ENCODE measurements at regions not wholly inside any gene's neighbourhood (a gene's known extent, or its start where the extent isn't known, plus 50 kb on each side); places are given as distances from the start of the nearest gene placed in this dataset.

GRCh38 chr10:107623292-107623691, 458.8 kb upstream of the SORCS1 start:
- Histone ChIP-seq H2AFZ (ENCODE audit: low read length) (no peak overlapping the region), H3K79me1 (ENCODE audit: insufficient read depth, low read depth, low read length, poor library complexity, severe bottlenecking) (no peaks in the 10 kb centered on the region), H3K56ac (ENCODE audit: insufficient read length, low read depth, low read length) (no peak overlapping the region), H3T11ph (ENCODE audit: low read length) (no peak overlapping the region), H2BK5ac (ENCODE audit: insufficient read length, low read length) (no peak overlapping the region), H3K9me3 (ENCODE audit: control insufficient read depth, low read depth, low read length) (no peaks in the 10 kb centered on the region), H4K91ac (ENCODE audit: insufficient read length, low read depth, low read length) (no peak overlapping the region), H2BK12ac (ENCODE audit: insufficient read length, low read depth, low read length) (no peak overlapping the region), H3K79me2 (ENCODE audit: insufficient read depth, low read length) (no peaks in the 10 kb centered on the region), H3K4me1 (ENCODE audit: insufficient read depth, low read length) (no peaks in the 10 kb centered on the region), H3K27me3 (ENCODE audit: insufficient read depth, low read length) (no peaks in the 10 kb centered on the region), H2AK5ac (ENCODE audit: insufficient read length, low read length) (no peak overlapping the region), H3K4ac (ENCODE audit: low read depth, low read length) (no peak overlapping the region), H3K18ac (ENCODE audit: insufficient read length, low read depth, low read length) (no peak overlapping the region), H3K23ac (ENCODE audit: insufficient read length, low read depth, low read length) (no peak overlapping the region), H3K14ac (ENCODE audit: insufficient read depth, low read length) (no peak overlapping the region), H2BK120ac (ENCODE audit: low read depth, low read length, poor library complexity, severe bottlenecking) (no peak overlapping the region), H3K4me2 (ENCODE audit: insufficient read depth, insufficient read length, low read length) (no peak overlapping the region), H4K20me1 (ENCODE audit: control insufficient read depth, insufficient read depth, insufficient read length) (no peaks in the 10 kb centered on the region), H2BK15ac (ENCODE audit: low read depth, low read length) (no peak overlapping the region), H2BK20ac (ENCODE audit: low read depth, low read length, poor library complexity, severe bottlenecking) (no peak overlapping the region), H3K27ac (ENCODE audit: insufficient read length, low read depth, low read length) (no peak overlapping the region), H3K23me2 (ENCODE audit: insufficient read length, low read depth, low read length, poor library complexity, severe bottlenecking) (no peaks in the 10 kb centered on the region), H4K5ac (ENCODE audit: insufficient read length, low read depth, low read length) (no peak overlapping the region), H4K8ac (replicated peaks; ENCODE audit: insufficient read length, low read depth, low read length) (no peak overlapping the region), H3K9ac (ENCODE audit: extremely low read depth, insufficient read length, low read length) (no peak overlapping the region)
- Mint-ChIP-seq H3K4me1 (peaks cover 5 to 11% of the 10 kb centered on the region in 2 experiments), H3K27me3 (ENCODE audit: low read depth) (no peaks in the 10 kb centered on the region), H3K4me3 (no peak overlapping the region), H3K27ac (no peak overlapping the region), H3K36me3 (ENCODE audit: insufficient read depth in 1 of 3, low read depth in 3 of 3) (no peaks in the 10 kb centered on the region), H3K9me3 (no peaks in the 10 kb centered on the region)
- DNase-seq: no peak
- WGBS (ENCODE audit: extremely low coverage, insufficient read length, low lambda C conversion rate): no CpG with 5 or more reads among the region's 3 CpGs
- TF ChIP-seq CTCF (conservative IDR thresholded peaks at IDR 0.05): no peak

Data from H9 (cell line).